Type B pancreatic cell (in vitro differentiated cells): ENCODE measurements at regions not wholly inside any gene's neighbourhood (a gene's known extent, or its start where the extent isn't known, plus 50 kb on each side); places are given as distances from the start of the nearest gene placed in this dataset.

ENCODE experiments used
- DNase-seq: peaks from one replicate; pipeline ENCODE4 v3.0.0; 2021; ENCODE audit warnings: mixed read lengths; ENCODE audit not compliant: unreplicated experiment; ENCODE audit errors: extremely low spot score
- H3K27ac Mint-ChIP-seq: 2 replicates; pipeline ENCODE4 v1.8.0; 2021; ENCODE audit warnings: mild to moderate bottlenecking, mixed read lengths
- H3K27me3 Mint-ChIP-seq: 2 replicates; pipeline ENCODE4 v1.8.0; 2021; ENCODE audit warnings: mixed read lengths
- H3K36me3 Mint-ChIP-seq: 2 replicates; pipeline ENCODE4 v1.8.0; 2021; ENCODE audit warnings: mixed read lengths
- H3K4me1 Mint-ChIP-seq: one replicate; pipeline ENCODE4 v1.8.0; 2021; ENCODE audit warnings: mixed read lengths; ENCODE audit not compliant: unreplicated experiment
- H3K4me3 Mint-ChIP-seq: 2 replicates; pipeline ENCODE4 v1.8.0; 2021; ENCODE audit warnings: mild to moderate bottlenecking, mixed read lengths
- H3K9me3 Mint-ChIP-seq: 2 replicates; pipeline ENCODE4 v1.8.0; 2021; ENCODE audit warnings: mixed read lengths
- CTCF ChIP-seq: fragments of 200-600 bp; sonication (generic); conservative IDR thresholded peaks from 2 replicates; pipeline ENCODE4 v1.5.0; 2021; ENCODE audit warnings: antibody characterized with exemption, mild to moderate bottlenecking

GRCh38 chr3:25171897-25172296, 256.2 kb upstream of the RARB start:
- Mint-ChIP-seq H3K27ac (no peak overlapping the region), H3K9me3 (peaks cover 8% of the 10 kb centered on the region), H3K4me3 (no peak overlapping the region), H3K36me3 (peaks cover 18% of the 10 kb centered on the region), H3K4me1 (peaks cover 22% of the 10 kb centered on the region), H3K27me3 (peaks cover 55% of the 10 kb centered on the region)
- DNase-seq = no peak
- TF ChIP-seq CTCF = no peak

GRCh38 chr3:25173606-25174005, 254.5 kb upstream of the RARB start:
- Mint-ChIP-seq H3K27ac (no peak overlapping the region), H3K9me3 (peaks cover 11% of the 10 kb centered on the region), H3K4me1 (peaks cover 29% of the 10 kb centered on the region), H3K27me3 (peaks cover 60% of the 10 kb centered on the region), H3K4me3 (no peak overlapping the region), H3K36me3 (peaks cover 11% of the 10 kb centered on the region)
- no peak for DNase-seq
- no peak for TF ChIP-seq CTCF

GRCh38 chr3:25174251-25174650, 253.8 kb upstream of the RARB start:
- no peak for DNase-seq
- H3K27me3 Mint-ChIP-seq = peaks cover 59% of the 10 kb centered on the region
- H3K27ac Mint-ChIP-seq = no peak overlapping the region
- H3K4me3 Mint-ChIP-seq = no peak overlapping the region
- peaks cover 5% of the 10 kb centered on the region for H3K9me3 Mint-ChIP-seq
- H3K36me3 Mint-ChIP-seq = peaks cover 7% of the 10 kb centered on the region
- H3K4me1 Mint-ChIP-seq = peaks cover 29% of the 10 kb centered on the region
- no peak for TF ChIP-seq CTCF

GRCh38 chr3:25177041-25177440, 251.0 kb upstream of the RARB start:
- Mint-ChIP-seq H3K27ac (no peak overlapping the region), H3K4me1 (peaks cover 21% of the 10 kb centered on the region), H3K36me3 (peaks cover 7% of the 10 kb centered on the region), H3K4me3 (no peak overlapping the region), H3K27me3 (peaks cover 59% of the 10 kb centered on the region), H3K9me3 (peaks cover 5% of the 10 kb centered on the region)
- TF ChIP-seq CTCF = no peak
- DNase-seq = no peak

GRCh38 chr3:25178672-25179071, 249.4 kb upstream of the RARB start:
- H3K9me3 Mint-ChIP-seq = peaks cover 5% of the 10 kb centered on the region
- no peak for DNase-seq
- H3K4me1 Mint-ChIP-seq = peaks cover 11% of the 10 kb centered on the region
- H3K27me3 Mint-ChIP-seq = peaks cover 50% of the 10 kb centered on the region
- peaks cover 7% of the 10 kb centered on the region for H3K36me3 Mint-ChIP-seq
- no peak overlapping the region for H3K27ac Mint-ChIP-seq
- TF ChIP-seq CTCF = no peak
- H3K4me3 Mint-ChIP-seq = no peak overlapping the region

GRCh38 chr3:25181096-25181495, 247.0 kb upstream of the RARB start:
- Mint-ChIP-seq H3K9me3 (peaks cover 5% of the 10 kb centered on the region), H3K27ac (no peak overlapping the region), H3K4me1 (peaks cover 8% of the 10 kb centered on the region), H3K4me3 (no peak overlapping the region), H3K27me3 (peaks cover 27% of the 10 kb centered on the region), H3K36me3 (no peaks in the 10 kb centered on the region)
- DNase-seq = no peak
- no peak for TF ChIP-seq CTCF
